Amygdala (tissue), 56 donors: ENCODE measurements at regions not wholly inside any gene's neighbourhood (a gene's known extent, or its start where the extent isn't known, plus 50 kb on each side); places are given as distances from the start of the nearest gene placed in this dataset.
A peak's percentile ranks its signal among the peaks of the same experiment; 100 is the strongest.

Source experiments
- DNase-seq, 56 donors: peaks; one replicate each; lab custom pipeline; 2025; lab: John Stamatoyannopoulos, UW

DNA sequence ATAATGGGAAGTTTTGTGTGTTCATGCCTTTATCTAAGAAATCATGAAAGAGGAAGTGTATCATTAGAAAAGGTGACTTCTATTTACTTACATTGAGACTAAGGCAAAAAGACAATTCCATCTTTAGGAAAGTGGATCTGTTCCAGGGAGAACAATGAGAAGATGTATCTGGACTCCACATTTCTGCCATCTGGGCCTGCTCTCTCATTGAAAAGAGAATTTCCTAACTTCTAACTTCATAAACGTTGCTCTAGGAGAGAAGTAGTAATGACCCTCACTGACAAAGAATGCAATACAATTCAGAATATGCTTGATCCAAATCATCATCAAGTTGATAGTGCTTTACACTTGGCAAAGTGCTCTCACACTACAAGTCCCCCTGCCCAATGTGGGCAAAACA, 294.2 kb downstream of the OGFRL1 start:
- no peak for DNase-seq

DNA sequence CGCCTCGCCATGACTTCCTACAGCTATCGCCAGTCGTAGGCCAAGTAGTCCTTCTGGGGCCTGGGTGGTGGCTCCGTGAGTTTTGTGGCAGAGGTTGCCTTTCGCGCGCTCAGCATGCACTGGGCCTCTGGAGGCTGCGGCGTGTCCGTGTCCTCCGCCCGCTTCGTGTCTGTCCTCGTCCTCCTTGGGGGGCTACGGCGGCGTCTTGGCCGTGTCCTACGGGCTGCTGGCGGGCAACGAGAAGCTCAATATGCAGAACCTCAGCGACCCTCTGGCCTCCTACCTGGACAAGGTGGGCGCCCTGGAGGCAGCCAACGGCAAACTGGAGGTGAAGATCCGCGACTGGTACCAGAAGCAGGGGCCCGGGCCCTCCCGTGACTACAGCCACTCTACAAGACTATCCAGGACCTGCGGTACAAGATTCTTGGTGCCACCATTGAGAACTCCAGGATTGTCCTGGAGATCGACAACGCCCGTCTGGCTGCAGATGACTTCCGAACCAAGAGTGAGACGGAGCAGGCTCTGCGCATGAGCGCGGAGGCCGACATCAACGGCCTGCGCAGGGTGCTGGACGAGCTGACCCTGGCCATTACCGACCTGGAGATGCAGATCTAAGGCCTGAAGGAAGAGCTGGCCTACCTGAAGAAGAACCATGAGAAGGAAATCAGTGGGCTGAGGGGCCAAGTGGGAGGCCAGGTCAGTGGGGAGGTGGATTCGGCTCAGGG, 296.3 kb downstream of the OGFRL1 start:
- DNase-seq = no peak

DNA sequence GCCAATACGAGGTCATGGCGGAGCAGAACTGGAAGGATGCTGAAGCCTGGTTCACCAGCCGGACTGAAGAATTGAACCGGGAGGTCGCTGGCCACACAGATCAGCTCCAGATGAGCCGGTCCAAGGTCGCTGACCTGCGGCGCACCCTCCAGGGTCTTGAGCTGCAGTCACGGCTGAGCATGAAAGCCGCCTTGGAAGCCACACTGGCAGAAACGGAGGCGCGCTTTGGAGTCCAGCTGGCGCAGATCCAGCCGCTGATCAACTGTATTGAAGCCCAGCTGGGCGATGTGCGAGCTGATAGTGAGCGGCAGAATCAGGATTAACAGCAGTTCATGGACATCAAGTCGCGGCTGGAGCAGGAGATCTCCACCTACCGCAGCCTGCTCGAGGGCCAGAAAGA, 296.9 kb downstream of the OGFRL1 start:
- no peak for DNase-seq

DNA sequence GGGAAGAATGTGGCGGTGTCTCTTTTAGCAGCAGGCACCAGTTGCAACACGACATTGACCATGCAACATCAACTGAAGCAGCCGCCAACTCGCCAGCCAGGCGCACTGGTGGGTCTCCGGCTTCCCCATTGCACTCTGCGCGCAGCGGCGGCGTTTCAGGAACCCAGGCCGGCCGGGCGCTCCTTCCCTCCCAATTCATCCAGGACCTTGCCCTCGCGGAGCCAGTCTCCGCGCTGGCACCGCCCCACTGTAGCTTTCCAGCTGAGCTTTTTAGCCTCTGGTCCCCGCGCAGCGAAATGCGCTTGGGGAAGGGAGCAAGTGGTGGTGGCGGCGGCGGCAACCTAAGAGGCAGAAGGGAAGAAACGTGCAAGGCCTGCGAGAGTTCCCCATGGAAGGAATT, 297.9 kb upstream of the RIMS1 start:
- DNase-seq = no peak

DNA sequence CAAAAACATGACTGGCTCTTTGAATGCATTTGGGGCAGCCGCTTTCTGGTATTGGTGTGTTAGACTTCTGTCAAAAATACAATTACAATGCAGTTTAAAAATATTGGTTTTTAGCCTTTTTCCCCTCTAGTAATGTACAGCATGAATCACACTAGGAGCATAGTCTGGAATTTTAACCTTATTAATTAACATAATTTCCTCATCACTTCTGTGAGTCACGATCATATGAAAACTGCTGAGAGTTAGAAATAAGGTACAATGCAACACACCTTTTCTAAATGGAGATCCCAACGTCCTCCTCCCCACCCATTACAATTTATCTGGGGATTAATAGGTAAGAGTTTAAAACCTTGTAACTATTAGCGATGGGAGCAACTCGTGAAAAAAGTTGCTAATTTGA, 297.1 kb upstream of the RIMS1 start:
- no peak for DNase-seq

DNA sequence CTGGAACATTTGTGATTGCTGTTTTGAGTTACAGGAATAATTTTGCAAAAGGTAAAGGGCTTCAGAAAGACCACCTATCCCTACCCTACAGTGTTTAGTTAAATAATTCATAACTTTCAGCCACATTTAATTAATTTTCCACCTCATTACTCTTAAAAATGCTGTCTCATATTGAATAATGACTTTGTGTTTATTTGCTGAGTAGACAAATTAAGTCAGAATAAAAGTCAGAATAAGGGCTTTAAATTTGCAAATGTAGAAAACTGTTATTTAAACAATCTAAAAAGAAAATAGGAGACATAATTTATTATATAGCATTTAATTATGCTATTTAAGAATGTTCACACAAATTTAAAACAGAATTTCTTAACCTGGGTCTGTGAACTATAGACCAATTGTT, 293.7 kb upstream of the RIMS1 start:
- no peak for DNase-seq

DNA sequence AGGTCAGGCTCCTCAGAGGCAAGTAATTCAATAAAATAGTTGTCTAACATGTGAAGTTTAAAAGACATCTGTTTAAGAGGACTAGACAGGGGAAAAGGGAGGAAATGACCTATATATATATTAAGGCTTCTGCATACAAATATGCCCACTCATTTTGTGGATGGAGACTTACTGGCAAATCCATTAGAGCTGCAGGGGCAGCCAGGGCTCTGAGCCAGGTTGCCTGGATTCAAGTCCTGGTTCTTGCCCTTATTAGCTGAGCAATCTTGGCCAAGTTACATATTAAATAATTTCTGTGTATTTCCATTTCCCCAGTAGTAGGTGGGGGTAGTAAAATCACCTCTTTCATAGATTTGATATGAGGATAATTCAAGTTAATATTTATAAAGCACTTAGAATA, 287.0 kb upstream of the RIMS1 start:
- DNase-seq = peak in 11 of 56 donors; percentile 2 to 25 (median 12)

DNA sequence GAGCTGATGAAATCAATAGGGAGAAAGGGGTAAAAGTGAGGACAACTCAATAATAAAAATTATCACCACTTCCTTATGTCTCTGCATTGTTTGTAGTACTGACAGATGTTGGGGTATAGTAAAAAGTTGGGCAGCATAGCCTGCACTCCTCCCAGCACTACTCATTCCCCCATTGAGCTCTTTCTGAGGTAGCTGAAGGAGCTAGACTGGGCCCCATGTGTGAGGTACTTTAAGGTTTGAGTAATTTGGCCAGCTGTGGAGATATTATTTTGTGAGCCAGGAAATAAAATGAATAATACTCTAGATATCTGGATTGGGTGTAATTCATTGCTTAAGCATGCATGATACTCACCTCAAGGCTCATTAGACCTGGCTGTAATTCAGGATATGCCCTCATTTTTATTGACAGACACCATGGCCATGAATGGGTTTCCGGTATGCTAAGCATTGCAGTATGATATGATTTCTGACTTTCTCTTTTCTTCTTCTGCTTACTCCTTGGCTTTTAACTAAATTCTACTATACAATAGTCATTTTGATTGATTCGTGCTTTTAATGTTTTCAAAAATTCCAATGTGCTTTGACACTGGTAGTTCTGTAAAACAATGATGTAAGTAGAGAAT, 283.9 kb upstream of the RIMS1 start:
- DNase-seq = no peak

DNA sequence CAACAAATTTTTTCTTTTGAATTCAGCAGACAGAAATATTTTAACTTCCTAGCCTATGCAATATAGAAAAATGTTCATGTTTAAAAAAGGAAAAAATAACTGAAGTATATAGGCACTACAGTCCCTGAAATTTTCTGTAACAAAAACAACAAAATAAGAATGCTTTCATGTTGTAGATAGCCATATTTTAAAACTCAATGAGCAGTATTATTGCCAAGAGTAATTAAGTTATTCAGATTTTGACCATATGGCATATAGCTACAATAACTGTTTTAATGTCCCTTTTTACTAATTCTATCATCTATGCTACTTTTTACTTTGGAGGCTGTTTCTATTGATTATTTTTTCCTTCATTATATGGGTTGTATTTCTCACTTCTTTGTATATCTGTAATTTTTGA, 283.3 kb upstream of the RIMS1 start:
- no peak for DNase-seq

DNA sequence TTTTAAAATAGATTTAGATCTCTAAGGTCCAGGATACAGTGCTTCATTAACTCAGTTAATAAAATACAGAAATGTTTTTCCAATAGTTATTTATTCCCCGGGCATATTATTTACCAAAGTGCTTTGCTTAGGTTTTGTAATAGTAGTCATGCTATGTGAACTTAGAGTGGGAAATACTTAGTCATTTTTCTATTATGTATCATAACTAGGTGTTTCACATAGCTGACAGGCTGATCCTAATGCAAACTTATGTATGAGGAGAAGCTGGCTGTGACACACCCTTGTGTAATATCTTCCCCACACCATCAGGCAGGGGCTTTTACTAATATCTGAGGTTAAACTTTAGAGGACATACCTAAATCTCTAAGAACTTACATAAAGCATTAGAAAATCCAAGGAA, 277.7 kb upstream of the RIMS1 start:
- no peak for DNase-seq

DNA sequence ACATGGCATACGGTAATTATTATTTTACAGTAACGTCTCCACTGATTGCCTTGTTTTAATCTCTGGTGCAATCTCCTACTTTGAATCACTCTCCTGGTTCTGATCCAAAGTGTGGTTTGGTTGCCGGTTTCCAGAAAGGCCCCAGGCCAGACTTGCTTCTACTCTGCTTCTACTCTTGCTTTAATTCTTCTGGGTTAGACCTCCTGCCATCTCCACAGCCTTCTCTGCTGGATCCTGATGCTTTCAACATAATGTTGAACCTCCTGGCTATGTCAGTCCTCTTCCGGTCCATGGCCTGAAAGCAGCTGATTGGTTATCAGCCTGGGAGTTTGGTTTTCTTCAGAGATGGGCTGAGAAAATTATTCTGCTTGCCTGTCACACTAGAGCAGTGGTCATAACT, 266.5 kb upstream of the RIMS1 start:
- DNase-seq = no peak

DNA sequence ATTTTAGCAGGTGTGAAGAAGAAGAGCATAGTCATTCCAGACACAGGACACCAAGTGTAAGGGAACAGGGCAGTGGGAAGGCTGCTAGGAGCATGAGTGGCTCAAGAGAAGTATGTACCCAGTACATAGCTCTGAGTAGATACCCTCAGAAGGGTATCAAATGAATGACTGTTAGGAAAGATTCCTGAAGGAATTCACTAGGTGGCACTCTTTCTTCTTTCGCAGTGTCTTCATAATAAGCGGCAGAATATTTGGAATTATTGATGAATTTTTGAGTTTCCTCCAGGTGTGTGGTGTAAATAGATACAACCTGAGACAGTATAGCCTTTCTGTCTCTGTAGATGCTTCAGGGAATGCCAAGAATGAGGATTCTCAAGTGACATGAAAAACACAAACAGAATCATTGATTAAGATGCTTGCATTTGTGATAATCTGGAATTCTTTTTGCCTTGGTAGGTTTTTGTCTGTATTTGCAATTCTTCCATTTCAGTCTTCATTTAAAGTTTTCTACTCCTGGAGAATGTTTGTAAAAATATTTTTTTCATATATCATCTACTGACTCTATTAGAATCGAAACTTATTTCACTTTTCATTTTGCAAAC, 264.3 kb upstream of the RIMS1 start:
- no peak for DNase-seq

DNA sequence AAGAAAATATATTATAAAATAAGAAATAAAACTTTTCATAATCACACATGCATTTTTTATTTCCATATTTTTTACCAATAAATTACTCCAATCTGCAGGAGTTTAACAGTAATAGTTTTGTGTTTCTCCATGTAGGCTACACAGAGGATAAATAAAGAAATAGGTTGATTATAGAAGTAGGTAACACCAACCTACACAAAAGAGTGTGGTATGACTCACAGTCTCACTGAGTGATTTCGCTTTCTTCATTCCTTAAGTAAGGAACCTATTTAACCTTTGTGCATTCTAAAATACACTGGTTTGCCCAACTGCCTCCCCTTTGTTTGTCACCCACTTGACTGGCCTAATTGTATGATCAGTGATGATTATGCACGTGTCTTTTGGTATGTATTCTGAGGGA, 244.2 kb upstream of the RIMS1 start:
- DNase-seq = no peak

DNA sequence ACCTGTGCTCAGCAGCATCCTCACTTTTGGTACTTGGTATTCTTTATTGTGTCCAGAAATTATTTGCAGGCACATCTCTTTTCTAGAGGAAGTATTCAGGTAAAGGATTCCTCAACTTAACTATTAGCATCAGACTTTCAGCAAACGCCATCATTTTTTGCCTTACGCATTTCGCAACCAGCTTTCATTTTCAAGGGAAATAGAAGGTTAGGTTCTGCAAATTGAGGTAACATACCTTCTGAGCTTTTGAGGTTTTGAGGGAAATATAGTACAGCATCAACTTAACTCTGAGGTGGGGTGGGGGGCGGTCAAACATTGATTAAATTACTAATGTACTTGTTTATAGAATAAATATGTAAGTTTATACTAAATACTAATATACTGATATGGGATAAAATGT, 243.6 kb upstream of the RIMS1 start:
- DNase-seq = no peak

DNA sequence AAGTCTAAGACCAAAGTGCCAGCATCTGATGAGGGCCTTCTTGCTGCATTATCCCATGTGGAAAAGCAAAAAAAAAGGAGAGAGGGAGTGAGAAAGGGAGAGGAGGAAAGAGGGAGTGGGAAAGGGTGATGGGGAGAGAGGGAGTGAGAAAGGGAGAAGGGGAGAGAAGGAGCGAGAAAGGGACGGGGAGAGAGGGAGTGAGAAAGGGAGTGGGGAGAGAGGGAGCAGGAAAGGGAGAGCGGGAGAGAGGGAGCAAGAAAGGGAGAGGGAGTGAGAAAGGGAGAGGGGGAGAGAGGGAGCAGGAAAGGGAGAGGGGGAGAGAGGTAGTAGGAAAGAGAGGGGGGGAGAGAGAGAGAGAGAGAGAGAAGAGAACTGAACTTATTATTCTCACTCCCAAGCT, 241.1 kb upstream of the RIMS1 start:
- no peak for DNase-seq

DNA sequence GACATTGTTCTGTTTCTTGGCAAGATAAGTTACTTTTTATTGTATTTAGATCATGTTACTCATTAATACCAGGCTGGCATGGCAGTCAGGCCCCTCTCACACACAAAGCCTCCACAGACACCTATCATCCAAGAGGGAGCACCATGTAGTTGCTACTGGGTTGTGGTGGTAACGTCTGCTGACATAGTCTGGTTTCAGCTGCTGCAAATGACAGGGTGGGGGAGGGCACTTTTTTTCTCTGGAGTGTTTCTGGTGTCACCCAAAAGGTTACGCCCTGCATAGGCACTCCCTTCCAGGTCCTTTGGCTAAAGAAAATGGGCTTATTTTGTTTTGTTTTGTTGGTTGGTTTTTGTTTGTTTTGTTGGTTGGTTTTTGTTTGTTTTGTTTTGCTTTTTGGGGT, 236.4 kb upstream of the RIMS1 start:
- no peak for DNase-seq

DNA sequence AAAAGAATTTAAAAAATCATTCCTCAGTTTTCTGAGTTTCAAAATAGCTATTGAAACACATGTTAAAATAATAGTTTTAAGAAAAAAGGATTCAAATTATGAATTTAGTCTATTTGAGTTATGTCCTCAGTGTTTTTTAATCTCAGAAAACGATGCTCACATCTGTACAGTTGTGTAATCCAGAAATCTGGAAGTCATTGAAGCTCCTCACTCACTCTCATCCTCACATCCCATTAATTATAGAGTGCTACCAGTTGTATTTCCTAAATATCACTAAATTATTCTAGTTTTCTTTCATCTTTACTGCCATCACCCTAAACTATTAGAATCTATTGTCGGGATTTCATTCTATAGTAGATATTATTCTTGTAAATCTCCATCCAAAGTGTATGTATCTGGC, 234.7 kb upstream of the RIMS1 start:
- no peak for DNase-seq

DNA sequence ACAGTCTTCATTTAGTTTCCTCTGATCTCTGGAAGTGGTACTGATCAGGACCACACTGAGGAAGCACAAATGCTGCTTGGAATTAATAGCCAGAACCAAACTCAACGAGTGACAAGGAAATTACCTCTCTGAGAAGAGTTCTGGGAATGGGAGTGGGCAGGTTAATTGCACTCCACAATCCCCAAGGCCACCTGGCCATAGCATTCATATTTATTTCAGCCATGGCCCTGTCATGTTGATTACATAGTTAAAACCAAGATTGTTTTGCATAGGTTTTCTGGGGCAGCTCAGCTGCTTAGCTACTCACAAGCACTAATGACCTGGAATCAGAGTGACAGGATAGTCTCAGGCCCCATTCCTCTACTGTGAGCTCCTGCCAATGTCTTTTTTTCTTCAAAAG, 230.2 kb upstream of the RIMS1 start:
- no peak for DNase-seq

DNA sequence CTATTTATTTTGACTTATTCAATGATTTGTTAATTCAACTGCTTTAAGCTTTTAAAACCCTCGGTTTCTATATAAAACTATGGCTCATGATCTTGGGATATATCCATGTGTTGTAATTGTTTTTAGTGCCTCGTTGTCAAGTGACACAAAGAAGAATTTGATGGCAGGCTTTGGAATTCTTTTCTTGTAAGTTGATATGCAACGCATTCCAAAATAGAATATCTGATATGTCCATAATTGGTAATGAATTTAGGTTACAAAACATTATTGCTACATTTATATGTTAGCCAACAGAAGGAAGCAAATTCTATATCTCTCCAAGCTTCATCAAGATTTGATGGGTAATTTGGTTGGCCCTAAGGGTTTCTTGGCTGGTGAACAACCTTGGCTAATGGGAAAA, 220.4 kb upstream of the RIMS1 start:
- no peak for DNase-seq

DNA sequence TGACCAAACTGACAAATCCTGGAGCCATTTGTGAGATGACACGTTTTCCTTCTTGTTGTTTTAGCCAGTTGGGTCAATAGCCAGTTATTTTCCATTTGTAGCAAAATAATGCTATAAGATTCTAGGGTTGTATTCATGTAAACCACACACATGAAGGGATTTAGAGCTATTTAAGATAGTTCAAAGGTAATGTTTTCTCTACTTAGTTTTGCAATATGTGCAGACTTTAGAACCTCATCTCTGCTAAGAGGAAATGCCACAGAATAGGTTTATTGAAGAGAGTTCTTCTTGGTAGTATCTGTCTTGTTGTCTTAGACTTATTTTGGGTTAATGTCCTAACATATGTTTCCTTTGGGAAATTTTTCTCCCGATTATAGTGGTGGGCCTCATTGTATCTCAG, 213.5 kb upstream of the RIMS1 start:
- no peak for DNase-seq

DNA sequence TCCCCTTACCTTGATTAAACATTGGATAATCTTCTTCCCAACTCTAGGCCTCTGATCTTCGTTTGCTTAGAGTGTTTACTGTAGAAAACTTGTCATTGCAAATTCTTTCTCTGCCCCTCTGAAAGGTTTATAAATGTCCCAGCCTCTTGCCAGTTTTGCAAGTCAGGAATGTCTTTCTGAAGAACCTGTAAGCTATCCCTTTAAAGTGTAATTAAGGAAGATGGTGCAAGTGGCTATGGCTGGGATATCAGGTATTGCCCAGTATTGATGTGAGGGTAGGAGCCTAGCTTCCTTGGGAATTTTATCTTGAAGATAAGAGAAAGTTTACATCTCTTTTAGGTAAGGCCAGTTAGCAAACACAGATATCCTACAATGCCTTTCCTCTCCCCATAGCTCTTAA, 211.0 kb upstream of the RIMS1 start:
- no peak for DNase-seq

DNA sequence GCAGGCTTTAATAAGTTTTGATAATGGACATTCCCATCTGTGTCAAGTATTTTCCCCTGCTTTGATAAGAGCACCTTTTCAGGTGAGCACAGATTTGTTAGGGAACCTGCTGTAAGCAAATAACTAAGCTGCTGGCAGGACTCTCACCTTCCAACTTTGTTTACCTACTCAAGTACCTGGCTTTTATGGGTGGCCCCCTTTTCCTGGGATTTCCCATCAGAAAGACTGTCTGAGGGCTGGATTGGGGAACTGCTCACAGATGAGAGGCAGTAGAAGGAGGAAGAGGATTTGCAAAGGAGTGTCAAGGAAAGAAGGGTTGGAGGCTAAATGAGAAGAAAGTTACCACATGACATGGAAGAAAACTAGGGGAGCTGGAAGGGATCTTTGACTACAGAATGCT, 210.1 kb upstream of the RIMS1 start:
- no peak for DNase-seq
